ENCODE measurements at regions not wholly inside any gene's neighbourhood (a gene's known extent, or its start where the extent isn't known, plus 50 kb on each side); places are given as distances from the start of the nearest gene placed in this dataset.

DNA sequence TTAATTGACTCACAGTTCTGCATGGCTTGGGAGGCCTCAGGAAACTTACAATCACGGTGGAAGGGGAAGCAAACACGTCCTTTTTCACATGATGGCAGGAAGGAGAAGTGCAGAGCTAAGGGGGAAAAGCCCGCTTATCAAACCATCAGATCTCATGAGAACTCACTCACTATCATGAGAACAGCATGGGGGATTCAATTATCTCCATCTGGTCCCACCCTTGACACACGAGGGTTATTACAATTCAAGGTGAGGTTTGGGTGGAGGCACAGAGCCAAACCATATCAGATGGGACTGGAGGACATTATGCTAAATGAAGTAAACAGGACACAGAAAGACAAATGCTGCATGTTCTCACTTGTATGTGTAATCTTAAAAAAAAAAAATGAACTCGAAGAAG, 141.4 kb upstream of the HABP2 start:
- Histone ChIP-seq H3K4me1 (ENCODE audit: control insufficient read depth in 1 of 2, insufficient read depth in 2 of 2, low read depth in 1 of 2, low read length in 1 of 2) (no peaks in the 10 kb centered on the region), H3K36me3 (replicated peaks in 1 of 2; ENCODE audit: control insufficient read depth in 1 of 2, insufficient read depth in 2 of 2, low read length in 1 of 2) (no peaks in the 10 kb centered on the region), H3K9me3 (no peaks in the 10 kb centered on the region), H3K4me2 (no peak overlapping the region), H4K20me1 (ENCODE audit: insufficient read depth) (no peaks in the 10 kb centered on the region), H3K27me3 (ENCODE audit: insufficient read depth) (no peaks in the 10 kb centered on the region; the same call in 1 of the 2 replicates), H3K4me3 (ENCODE audit: low read depth in 2 of 2, low read length in 1 of 2) (no peak overlapping the region), H2AFZ (ENCODE audit: low read depth) (no peak overlapping the region), H3F3A (replicated peaks; ENCODE audit: insufficient read depth) (no peaks in the 10 kb centered on the region), H3K9me2 (no peaks in the 10 kb centered on the region), H3K9ac (no peak overlapping the region), H3K79me2 (ENCODE audit: insufficient read depth) (no peaks in the 10 kb centered on the region), H3K27ac (ENCODE audit: low read depth in 2 of 2, low read length in 1 of 2) (no peak overlapping the region)
- CTCF ChIA-PET = interaction anchor here (1.1 kb wide), 1 partner anchor 939 kb away, joined by 3 read pairs; no protein-coding TSS in a partner anchor
- DNase-seq = no peak
- POLR2A ChIA-PET = no interaction called here
- TF ChIP-seq EZH2phosphoT487 (IDR thresholded peaks at IDR 0.05; ENCODE audit: borderline replicate concordance, low read depth) (no peak), FOXM1 (IDR thresholded peaks at IDR 0.05; ENCODE audit: low read depth) (no peak), RXRA (IDR thresholded peaks at IDR 0.05; ENCODE audit: borderline replicate concordance, low read depth) (no peak)
- TF ChIP-seq, protein P1, sequence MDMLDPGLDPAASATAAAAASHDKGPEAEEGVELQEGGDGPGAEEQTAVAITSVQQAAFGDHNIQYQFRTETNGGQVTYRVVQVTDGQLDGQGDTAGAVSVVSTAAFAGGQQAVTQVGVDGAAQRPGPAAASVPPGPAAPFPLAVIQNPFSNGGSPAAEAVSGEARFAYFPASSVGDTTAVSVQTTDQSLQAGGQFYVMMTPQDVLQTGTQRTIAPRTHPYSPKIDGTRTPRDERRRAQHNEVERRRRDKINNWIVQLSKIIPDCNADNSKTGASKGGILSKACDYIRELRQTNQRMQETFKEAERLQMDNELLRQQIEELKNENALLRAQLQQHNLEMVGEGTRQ (IDR thresholded peaks at IDR 0.05; ENCODE audit: borderline replicate concordance, low read depth, low read length) = no peak
- TF ChIP-seq, protein P2, sequence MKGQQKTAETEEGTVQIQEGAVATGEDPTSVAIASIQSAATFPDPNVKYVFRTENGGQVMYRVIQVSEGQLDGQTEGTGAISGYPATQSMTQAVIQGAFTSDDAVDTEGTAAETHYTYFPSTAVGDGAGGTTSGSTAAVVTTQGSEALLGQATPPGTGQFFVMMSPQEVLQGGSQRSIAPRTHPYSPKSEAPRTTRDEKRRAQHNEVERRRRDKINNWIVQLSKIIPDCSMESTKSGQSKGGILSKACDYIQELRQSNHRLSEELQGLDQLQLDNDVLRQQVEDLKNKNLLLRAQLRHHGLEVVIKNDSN (IDR thresholded peaks at IDR 0.05; ENCODE audit: borderline replicate concordance, low read depth) = no peak
- WGBS (ENCODE audit: low lambda C conversion rate) = 18% methylated on average over 5 of the region's 5 CpGs

DNA sequence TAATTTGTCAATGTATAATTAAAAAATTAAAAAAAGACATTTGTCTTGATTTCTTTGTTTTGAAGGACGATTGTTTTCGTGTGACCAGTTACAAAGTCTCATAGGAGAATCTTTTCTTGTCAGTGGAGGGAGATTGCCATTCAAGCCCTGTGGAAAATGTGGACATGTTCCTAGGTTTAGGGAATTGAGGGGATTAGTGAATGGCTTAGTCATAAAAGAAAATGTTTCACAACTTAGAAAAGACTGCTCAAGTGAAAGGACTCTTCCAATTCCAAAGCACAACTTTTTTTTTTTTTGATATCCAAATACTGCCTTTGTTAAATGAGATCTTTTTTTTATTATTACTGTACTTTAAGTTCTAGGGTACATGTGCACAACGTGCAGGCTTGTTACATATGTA, 140.7 kb upstream of the HABP2 start:
- WGBS (ENCODE audit: low lambda C conversion rate) = 27% methylated on average over 3 of the region's 3 CpGs
- H3K4me3 ChIP-seq (ENCODE audit: low read depth in 2 of 2, low read length in 1 of 2) = no peak overlapping the region
- H3K27ac ChIP-seq (ENCODE audit: low read depth in 2 of 2, low read length in 1 of 2) = no peak overlapping the region
- H3K36me3 ChIP-seq (replicated peaks in 1 of 2; ENCODE audit: control insufficient read depth in 1 of 2, insufficient read depth in 2 of 2, low read length in 1 of 2) = no peaks in the 10 kb centered on the region
- no peaks in the 10 kb centered on the region; the same call in 1 of the 2 replicates for H3K27me3 ChIP-seq (ENCODE audit: insufficient read depth)
- no peaks in the 10 kb centered on the region for H3F3A ChIP-seq (replicated peaks; ENCODE audit: insufficient read depth)
- no peaks in the 10 kb centered on the region for H3K9me2 ChIP-seq
- no peak overlapping the region for H2AFZ ChIP-seq (ENCODE audit: low read depth)
- ChIA-PET POLR2A (no interaction called here), CTCF (no interaction called here)
- no peaks in the 10 kb centered on the region for H3K4me1 ChIP-seq (ENCODE audit: control insufficient read depth in 1 of 2, insufficient read depth in 2 of 2, low read depth in 1 of 2, low read length in 1 of 2)
- no peaks in the 10 kb centered on the region for H3K9me3 ChIP-seq
- no peak overlapping the region for H3K4me2 ChIP-seq
- TF ChIP-seq RCOR1 (IDR thresholded peaks at IDR 0.05; ENCODE audit: low read length) (no peak), NRF1 (IDR thresholded peaks at IDR 0.05; ENCODE audit: low read depth, low read length) (no peak), RFX5 (IDR thresholded peaks at IDR 0.05; ENCODE audit: low read length) (no peak), TEAD4 (IDR thresholded peaks at IDR 0.05; ENCODE audit: borderline replicate concordance, insufficient read depth) (no peak), RAD21 (IDR thresholded peaks at IDR 0.05; ENCODE audit: low read length) (no peak), EZH2phosphoT487 (IDR thresholded peaks at IDR 0.05; ENCODE audit: borderline replicate concordance, low read depth) (no peak), FOXJ3 (CRISPR knock-in tag; IDR thresholded peaks at IDR 0.05) (no peak), GABPA (IDR thresholded peaks at IDR 0.05; ENCODE audit: low read depth) (no peak), SIN3A (IDR thresholded peaks at IDR 0.05; ENCODE audit: borderline replicate concordance, low read depth, low read length) (no peak), MEF2A (IDR thresholded peaks at IDR 0.05; ENCODE audit: borderline replicate concordance, low read depth) (no peak)
- TF ChIP-seq, protein P2 (IDR thresholded peaks at IDR 0.05; ENCODE audit: borderline replicate concordance, low read depth) = no peak
- TF ChIP-seq, protein P3, sequence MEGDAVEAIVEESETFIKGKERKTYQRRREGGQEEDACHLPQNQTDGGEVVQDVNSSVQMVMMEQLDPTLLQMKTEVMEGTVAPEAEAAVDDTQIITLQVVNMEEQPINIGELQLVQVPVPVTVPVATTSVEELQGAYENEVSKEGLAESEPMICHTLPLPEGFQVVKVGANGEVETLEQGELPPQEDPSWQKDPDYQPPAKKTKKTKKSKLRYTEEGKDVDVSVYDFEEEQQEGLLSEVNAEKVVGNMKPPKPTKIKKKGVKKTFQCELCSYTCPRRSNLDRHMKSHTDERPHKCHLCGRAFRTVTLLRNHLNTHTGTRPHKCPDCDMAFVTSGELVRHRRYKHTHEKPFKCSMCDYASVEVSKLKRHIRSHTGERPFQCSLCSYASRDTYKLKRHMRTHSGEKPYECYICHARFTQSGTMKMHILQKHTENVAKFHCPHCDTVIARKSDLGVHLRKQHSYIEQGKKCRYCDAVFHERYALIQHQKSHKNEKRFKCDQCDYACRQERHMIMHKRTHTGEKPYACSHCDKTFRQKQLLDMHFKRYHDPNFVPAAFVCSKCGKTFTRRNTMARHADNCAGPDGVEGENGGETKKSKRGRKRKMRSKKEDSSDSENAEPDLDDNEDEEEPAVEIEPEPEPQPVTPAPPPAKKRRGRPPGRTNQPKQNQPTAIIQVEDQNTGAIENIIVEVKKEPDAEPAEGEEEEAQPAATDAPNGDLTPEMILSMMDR (IDR thresholded peaks at IDR 0.05) = no peak
- no peaks in the 10 kb centered on the region for H3K79me2 ChIP-seq (ENCODE audit: insufficient read depth)
- DNase-seq = no peak
- H4K20me1 ChIP-seq (ENCODE audit: insufficient read depth) = no peaks in the 10 kb centered on the region
- no peak overlapping the region for H3K9ac ChIP-seq
